Astrocyte of the spinal cord (primary cell): ENCODE measurements at regions not wholly inside any gene's neighbourhood (a gene's known extent, or its start where the extent isn't known, plus 50 kb on each side); places are given as distances from the start of the nearest gene placed in this dataset.

ENCODE experiments used
- DNase-seq: peaks from one replicate; pipeline ENCODE4 v3.0.0; 2011; ENCODE audit warnings: low read depth, low spot score
- H3K4me3 ChIP-seq: 2 replicates; pipeline ENCODE4 v1.5.1; 2011; ENCODE audit warnings: low read depth, mild to moderate bottlenecking, low read length, moderate library complexity
- CTCF ChIP-seq: IDR thresholded peaks from 2 replicates; pipeline ENCODE4 v1.5.1; 2012; ENCODE audit warnings: low read depth, mild to moderate bottlenecking, low read length, inconsistent platforms
- in situ Hi-C: cut with HindIII; loops from 2 replicates; pipeline ENCODE4 v1.10.0; 2017; ENCODE audit warnings: low sequenced_read_pairs

GRCh38 chr18:27687351-27687979 lies 489.5 kb downstream of the CDH2 start:
- in situ Hi-C loops: no loop called here
- no peak for DNase-seq
- no peak overlapping the region for H3K4me3 ChIP-seq
- TF ChIP-seq CTCF: no peak

DNA sequence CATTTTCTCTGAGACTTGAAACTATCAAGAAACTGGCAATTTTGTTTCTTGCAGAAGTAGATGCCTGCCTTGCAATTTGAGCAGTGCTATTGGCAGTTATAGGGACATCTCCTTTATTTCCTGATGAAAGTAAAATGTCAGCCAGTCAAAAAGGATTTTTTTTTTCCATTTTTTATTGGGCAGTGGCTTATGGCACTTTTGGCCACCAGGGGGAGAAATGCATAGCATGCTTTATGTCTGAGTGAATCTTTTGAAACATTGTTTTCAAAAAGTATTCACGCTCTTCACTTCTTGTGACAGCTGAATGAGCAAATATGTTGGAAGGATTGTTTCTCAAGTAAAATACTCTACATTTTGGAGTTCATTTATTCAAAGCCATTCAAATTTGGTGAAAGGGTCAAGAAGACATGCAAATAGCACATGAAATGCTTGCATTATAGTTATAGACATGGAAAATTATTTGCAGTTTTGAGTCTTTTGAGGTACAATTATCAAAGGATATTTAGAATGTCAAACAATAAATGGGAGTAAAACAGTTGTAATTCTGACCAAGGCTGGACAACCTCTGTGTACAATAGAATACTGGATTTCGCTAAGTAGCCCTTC lies 491.0 kb downstream of the CDH2 start:
- peak; percentile 56 for DNase-seq
- no peak overlapping the region for H3K4me3 ChIP-seq
- TF ChIP-seq CTCF: peak; percentile 89
- in situ Hi-C loops: no loop called here

GRCh38 chr18:27685091-27685490 lies 491.8 kb downstream of the CDH2 start:
- no peak for DNase-seq
- no peak for TF ChIP-seq CTCF
- no peak overlapping the region for H3K4me3 ChIP-seq
- in situ Hi-C loops: no loop called here

GRCh38 chr18:27674411-27674810 lies 489.3 kb upstream of the CHST9 start:
- in situ Hi-C loops: no loop called here
- TF ChIP-seq CTCF: no peak

GRCh38 chr18:27673861-27674260 lies 488.8 kb upstream of the CHST9 start:
- DNase-seq: no peak
- in situ Hi-C loops: no loop called here
- TF ChIP-seq CTCF: no peak
- H3K4me3 ChIP-seq: no peak overlapping the region

More at GRCh38 chr18:27674411-27674810, 489.3 kb upstream of the CHST9 start:
- no peak overlapping the region for H3K4me3 ChIP-seq
- no peak for DNase-seq

DNA sequence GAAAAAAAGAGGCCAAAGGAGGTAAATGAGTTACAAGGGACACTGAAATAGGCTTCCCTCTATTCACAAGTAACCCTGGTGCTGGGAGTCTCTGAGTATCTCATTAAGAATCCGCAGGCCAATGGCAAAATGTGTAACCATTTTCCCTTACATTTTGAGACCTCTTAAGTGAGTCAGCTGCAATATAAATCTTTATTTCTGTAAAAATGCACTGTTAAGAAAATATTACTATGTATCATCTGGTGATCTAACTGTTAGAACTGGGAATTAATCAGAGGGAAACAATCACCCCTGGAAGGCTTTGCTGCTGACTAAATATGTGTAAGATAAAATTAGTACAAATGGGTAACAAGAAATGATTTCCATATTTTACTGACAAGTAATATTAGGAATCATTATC lies 483.1 kb upstream of the CHST9 start:
- H3K4me3 ChIP-seq: no peak overlapping the region
- TF ChIP-seq CTCF: no peak
- peak; percentile 49 for DNase-seq
- in situ Hi-C loops: no loop called here
